Gastrocnemius medialis (tissue), 4 donors: ENCODE measurements at regions not wholly inside any gene's neighbourhood (a gene's known extent, or its start where the extent isn't known, plus 50 kb on each side); places are given as distances from the start of the nearest gene placed in this dataset.

Source experiments
- CTCF ChIP-seq, 5 experiments: fragments of 450-650 bp in 3 of 5; fragments of 200-600 bp in 2 of 5; sonication (generic) in 2 of 5; IDR thresholded peaks in 4 of 5; conservative IDR thresholded peaks in 1 of 5; 1 replicate in 4 of 5; 2 replicates in 1 of 5; pipeline ENCODE4 v1.5.1; 2016 to 2019; ENCODE audit warnings: antibody characterized with exemption in 5 of 5, mild to moderate bottlenecking in 3 of 5, moderate library complexity in 3 of 5
- POLR2A ChIP-seq, 2 donors: fragments of 450-650 bp; IDR thresholded peaks; one replicate each; pipeline ENCODE4 v1.6.1; 2017; ENCODE audit warnings: antibody characterized with exemption in 2 of 2, mild to moderate bottlenecking in 2 of 2, moderate library complexity in 2 of 2

DNA sequence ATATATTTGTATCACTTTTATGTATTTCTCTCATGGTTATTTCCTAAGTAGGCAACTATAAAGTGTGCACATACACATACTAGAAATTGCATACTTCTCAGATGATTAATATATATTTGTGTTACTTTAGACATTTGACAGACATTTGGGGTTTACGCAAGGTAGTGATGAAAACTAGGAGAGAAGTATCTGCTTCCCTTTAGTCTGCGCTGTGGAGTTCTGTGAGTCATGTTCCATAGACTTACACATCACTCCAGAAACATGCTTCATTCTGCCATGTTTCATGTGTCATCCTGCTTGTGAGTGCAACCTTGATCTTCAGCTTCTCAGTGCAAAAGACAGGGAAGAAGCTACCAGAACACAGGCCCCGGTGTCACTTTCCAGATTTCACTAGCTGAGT lies 200.7 kb upstream of the BMP2 start:
- TF ChIP-seq CTCF (IDR thresholded peaks at IDR 0.05 in 4 of 5, conservative IDR thresholded peaks at IDR 0.05 in 1 of 5) (no peak), POLR2A (IDR thresholded peaks at IDR 0.05) (no peak)
